Stimulated activated effector memory CD8-positive, alpha-beta T cell treated with anti-CD3 and anti-CD28 coated beads, Interleukin-12 subunit alpha, Interleukin-12 subunit beta, amount 100 ng/mL, for 72 hours (primary cell): ENCODE measurements at regions not wholly inside any gene's neighbourhood (a gene's known extent, or its start where the extent isn't known, plus 50 kb on each side); places are given as distances from the start of the nearest gene placed in this dataset.
A peak's percentile ranks its signal among the peaks of the same experiment; 100 is the strongest.
"Not testable (repeated sequence)": the region's sequence is repeated elsewhere in the genome, so short reads cannot be mapped to it uniquely, and the experiment has no call there.

Experiments
- ATAC-seq: fragments of 150-1000 bp; cut with Tn5 transposase; 2 replicates; pipeline ENCODE4 v1.10.0; 2021
- DNase-seq, 2 donors: peaks; one replicate each; pipeline ENCODE4 v3.0.0; 2021 to 2022; ENCODE audit warnings: low spot score in 2 of 2
- H3K27ac Mint-ChIP-seq: one replicate; pipeline ENCODE4 v1.8.0; 2022; ENCODE audit warnings: mild to moderate bottlenecking, mixed read lengths
- H3K36me3 Mint-ChIP-seq: one replicate; pipeline ENCODE4 v1.8.0; 2022; ENCODE audit warnings: mild to moderate bottlenecking, mixed read lengths
- H3K4me1 Mint-ChIP-seq: one replicate; pipeline ENCODE4 v1.8.0; 2022; ENCODE audit warnings: mixed read lengths
- H3K4me3 Mint-ChIP-seq: one replicate; pipeline ENCODE4 v1.8.0; 2022; ENCODE audit warnings: mild to moderate bottlenecking, mixed read lengths
- H3K9me3 Mint-ChIP-seq: one replicate; pipeline ENCODE4 v1.8.0; 2022; ENCODE audit warnings: mixed read lengths

DNA sequence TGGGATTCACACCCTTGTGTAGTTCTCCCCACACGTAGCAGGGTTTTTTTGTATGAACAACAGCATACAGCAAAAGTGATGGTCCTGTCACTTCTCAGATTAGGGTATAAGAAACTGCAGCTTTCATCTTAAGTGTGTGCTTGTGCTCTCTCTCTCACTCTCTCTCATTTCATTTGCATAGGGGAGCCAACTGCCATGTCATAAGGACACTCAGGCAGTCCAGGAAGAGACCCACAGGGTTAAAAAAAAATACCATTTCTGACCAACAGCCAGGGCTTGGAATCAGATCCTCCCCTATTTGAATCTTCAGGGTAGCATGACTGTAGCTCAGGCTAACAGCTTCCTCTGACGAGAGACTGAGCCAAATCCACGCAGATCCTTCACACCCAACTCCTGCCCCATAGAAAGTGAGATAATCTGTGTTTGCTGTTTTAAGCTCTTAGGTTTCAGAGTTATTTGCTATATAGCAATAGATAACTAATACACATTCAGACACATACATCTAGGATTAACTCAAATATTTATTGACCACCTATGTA is 331.2 kb downstream of the PAPSS1 start:
- Mint-ChIP-seq H3K27ac (no peak overlapping the region), H3K36me3 (no peaks in the 10 kb centered on the region)
- ATAC-seq, result no peak

DNA sequence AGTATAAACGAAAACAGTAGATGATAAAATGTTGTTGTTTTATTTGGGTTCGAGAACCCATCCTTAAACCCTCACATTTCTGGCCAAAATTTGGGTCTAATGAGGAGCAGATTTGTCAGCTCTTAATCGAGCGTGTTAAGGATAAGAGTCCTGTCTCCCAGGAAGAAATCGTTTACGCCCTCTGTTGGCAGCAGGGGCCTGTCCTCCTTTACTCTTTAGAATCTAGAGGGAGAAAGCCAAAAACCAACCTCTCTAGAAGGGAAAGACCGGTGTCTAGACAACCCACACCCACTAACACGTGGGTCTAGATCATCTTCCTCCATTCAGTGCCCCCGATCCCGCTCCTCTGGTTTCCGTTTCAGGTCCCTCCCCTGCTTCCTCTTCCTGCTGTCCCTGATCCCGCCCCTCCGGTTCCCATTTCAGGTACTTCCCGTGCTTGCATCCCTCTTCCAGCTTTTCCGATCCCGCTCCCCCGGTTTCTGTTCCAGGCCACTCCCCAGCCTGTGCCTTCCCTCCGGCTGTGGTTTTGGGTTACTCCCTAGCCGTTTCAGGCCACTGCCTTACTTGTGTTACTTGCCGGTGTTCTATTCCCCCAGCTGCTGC is 339.1 kb downstream of the PAPSS1 start:
- Mint-ChIP-seq H3K36me3 (no peaks in the 10 kb centered on the region), H3K27ac (no peak overlapping the region), H3K4me3 (no peak overlapping the region), H3K9me3 (peaks cover 5% of the 10 kb centered on the region), H3K4me1 (no peaks in the 10 kb centered on the region)
- ATAC-seq, result no peak
- no peak for DNase-seq

More for the DNA sequence above, 331.2 kb downstream of the PAPSS1 start:
- H3K4me1 Mint-ChIP-seq, result no peaks in the 10 kb centered on the region
- H3K4me3 Mint-ChIP-seq, result no peak overlapping the region
- no peak for DNase-seq
- H3K9me3 Mint-ChIP-seq, result no peaks in the 10 kb centered on the region

DNA sequence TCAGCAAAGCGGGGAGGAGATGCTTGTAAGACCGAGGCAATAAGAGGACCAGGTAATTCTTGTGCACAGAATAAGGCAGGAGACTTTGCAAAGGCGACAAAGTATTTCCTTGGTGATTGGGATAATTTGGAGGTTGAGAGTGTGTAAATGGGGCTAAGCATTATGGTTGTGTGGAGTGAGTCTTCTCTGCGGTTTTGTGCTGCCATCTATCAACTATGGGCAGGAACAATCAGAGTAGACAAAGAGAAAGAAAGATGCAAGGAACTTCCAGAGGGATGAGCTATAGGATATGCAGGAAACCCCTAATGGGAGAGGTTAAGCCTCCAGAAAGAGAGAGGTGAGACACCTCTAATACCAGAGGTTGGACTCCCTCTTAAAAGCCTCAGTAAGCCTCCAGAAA is 339.8 kb downstream of the PAPSS1 start:
- ATAC-seq (no peak), DNase-seq (no peak)
- Mint-ChIP-seq H3K36me3 (no peaks in the 10 kb centered on the region), H3K4me1 (no peaks in the 10 kb centered on the region), H3K27ac (no peak overlapping the region), H3K9me3 (peaks cover 5% of the 10 kb centered on the region), H3K4me3 (no peak overlapping the region)

DNA sequence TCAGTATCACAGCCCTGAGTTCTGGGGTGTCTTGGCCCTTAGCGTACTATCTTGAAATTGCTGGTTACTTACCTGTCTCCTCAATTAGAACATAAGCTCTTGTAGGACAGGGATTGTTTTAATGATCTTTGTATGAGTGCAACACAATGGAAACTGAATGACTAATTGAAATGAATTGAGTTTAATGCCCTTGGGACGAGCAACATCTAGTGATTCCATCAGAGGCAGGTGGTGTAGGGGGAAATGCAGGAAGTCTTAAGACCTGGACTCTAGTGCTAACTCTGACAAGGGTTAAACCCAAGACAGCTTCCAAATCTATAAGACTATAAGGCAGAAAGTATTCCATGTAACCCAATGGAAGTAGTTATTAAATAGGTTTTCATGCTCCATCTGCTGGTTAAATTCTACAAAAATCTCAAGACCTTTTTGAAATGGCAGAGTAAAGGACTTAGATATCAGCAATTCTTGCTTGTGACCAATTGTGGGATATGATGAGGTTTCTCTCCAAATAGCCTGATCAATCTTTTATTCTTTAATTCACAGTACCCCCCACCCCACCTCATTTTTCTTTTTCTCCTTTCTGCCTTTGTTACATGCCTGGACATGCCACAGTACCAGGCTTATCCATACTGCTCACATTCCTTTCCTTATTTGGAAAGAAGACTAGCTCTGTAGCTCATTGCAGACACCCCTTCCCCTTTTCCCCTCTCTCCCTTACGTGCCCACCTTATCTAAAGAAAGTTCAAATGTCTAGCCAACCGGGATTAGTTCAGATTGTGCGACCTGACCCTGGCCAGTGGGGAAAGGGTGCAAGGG is 340.8 kb downstream of the PAPSS1 start:
- H3K36me3 Mint-ChIP-seq, result no peaks in the 10 kb centered on the region
- H3K27ac Mint-ChIP-seq, result no peak overlapping the region
- H3K4me1 Mint-ChIP-seq, result no peaks in the 10 kb centered on the region
- DNase-seq (no peak), ATAC-seq (no peak)
- H3K9me3 Mint-ChIP-seq, result peaks cover 5% of the 10 kb centered on the region
- H3K4me3 Mint-ChIP-seq, result no peak overlapping the region

DNA sequence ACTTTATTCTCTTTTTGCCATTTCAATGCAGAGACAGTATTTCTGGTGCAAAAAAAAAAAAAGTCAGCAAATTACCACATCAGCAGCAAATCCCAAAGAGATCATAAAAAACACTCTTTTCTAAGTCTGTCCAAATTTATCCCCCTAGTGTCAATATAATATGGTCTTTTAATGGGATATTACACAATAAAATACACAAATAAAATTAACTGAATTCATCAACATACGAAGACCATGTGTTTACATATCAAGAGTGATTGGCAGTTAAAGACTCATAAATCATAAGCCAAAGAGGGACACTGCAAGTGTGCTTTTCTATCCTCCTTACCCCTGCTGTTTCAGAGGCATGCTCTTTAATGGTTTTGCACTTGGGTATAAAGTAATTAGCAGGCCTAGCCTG is 340.2 kb upstream of the DKK2 start:
- Mint-ChIP-seq H3K9me3 (peaks cover 6% of the 10 kb centered on the region), H3K4me1 (no peaks in the 10 kb centered on the region), H3K36me3 (no peaks in the 10 kb centered on the region), H3K4me3 (no peak overlapping the region), H3K27ac (no peak overlapping the region)
- DNase-seq (no peak), ATAC-seq (no peak)

DNA sequence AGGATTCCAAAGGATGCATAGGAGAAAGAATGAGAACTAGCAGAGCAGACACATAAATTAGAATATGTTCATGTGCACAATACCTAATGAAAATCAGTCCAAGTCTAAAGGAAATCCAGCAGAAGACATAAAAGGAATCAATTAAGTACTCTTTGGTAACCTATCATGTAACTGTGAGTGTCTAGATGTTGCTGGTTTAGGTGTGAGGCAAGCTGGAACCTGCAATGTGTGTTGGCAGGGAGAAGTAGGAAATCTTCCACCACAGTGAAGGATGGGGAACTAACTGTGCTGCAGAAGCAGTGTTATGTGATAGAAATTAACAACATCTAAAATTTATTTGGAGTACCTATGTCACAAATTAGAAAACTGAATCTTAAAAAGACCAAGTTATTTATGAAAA is 330.8 kb upstream of the DKK2 start:
- Mint-ChIP-seq H3K4me3 (no peak overlapping the region), H3K27ac (no peak overlapping the region), H3K36me3 (no peaks in the 10 kb centered on the region), H3K4me1 (no peaks in the 10 kb centered on the region), H3K9me3 (peaks cover 6% of the 10 kb centered on the region)
- DNase-seq (no peak), ATAC-seq (no peak)

DNA sequence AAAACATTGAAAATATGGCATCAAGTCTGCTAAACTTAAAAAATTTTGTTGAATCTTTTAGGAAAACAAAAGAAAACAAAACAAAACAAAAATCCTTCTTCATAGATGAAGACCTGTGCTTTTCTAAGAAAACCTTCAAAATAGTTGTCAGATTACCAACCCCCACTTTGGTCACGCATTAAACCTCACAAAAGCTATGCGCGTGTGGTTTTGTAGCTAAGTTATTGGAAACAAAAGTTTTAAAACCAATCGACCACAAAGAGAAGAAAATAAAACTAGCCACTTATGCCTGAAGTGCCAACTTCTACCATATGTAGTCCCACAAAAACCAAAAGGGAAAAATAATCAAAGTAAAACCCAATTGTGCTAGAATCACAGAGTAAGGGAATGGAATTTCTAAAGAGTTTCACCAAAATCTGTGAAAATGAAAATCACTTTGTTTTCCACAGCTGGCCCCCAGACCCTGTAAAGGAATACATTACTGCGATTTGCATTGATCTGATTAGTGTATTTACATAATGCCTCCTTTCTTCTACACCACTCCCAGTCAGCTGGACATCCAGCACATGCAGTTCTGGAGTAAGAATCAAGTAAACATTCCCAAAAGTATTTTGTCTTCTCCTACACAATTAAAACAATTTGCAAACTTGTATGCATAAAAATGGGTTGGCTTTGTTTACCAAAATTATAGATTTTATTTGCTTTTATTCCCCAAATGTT is 330.1 kb upstream of the DKK2 start:
- peaks cover 6% of the 10 kb centered on the region for H3K9me3 Mint-ChIP-seq
- no peak overlapping the region for H3K4me3 Mint-ChIP-seq
- H3K27ac Mint-ChIP-seq, result no peak overlapping the region

DNA sequence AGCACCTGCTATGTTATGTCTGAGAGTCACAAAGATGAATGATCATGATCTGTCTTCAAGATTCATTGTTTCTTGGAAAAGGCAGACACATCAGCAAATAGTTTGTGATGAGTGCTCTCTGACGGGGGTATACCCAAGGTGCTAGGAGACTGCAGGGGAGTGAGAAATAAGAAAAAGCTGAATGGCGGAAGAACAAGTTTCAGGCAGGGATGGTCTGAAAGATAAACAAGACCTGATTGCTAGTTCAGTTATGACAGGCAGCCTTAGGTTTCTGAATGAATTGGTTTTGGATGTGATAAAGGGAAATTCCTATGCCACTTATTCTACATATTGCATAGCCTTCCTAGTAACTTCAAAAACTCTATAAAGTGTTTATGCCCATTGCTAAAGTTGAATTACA is 327.0 kb upstream of the DKK2 start:
- DNase-seq (no peak), ATAC-seq (peak; percentile 32)
- H3K4me3 Mint-ChIP-seq, result no peak overlapping the region
- no peaks in the 10 kb centered on the region for H3K4me1 Mint-ChIP-seq
- H3K36me3 Mint-ChIP-seq, result no peaks in the 10 kb centered on the region
- peaks cover 6% of the 10 kb centered on the region for H3K9me3 Mint-ChIP-seq
- no peak overlapping the region for H3K27ac Mint-ChIP-seq

More for the DNA sequence above, 330.1 kb upstream of the DKK2 start:
- no peak for DNase-seq
- Mint-ChIP-seq H3K36me3 (no peaks in the 10 kb centered on the region), H3K4me1 (no peaks in the 10 kb centered on the region)
- ATAC-seq, result no peak

DNA sequence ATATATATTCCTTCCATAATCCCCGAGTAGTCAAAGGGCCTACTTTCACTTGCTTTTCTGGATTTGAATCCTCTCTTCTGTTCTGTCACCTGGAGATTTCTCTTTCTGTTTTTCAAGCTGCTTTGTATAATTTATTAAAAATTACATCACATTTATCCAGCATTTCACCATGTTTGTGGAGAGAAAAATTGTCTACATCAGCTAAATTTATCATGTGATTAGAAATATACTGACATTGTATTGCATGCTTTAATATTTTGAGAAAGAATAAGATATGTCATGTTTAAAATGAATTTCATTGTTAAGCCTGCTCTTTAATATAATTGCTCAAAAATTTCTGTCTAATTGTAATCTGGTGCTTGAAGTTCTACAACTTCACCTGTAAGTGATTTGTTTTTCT is 323.1 kb upstream of the DKK2 start:
- ATAC-seq (no peak), DNase-seq (no peak)
- no peaks in the 10 kb centered on the region for H3K36me3 Mint-ChIP-seq
- H3K9me3 Mint-ChIP-seq, result peaks cover 4% of the 10 kb centered on the region
- H3K4me1 Mint-ChIP-seq, result no peaks in the 10 kb centered on the region
- no peak overlapping the region for H3K4me3 Mint-ChIP-seq
- H3K27ac Mint-ChIP-seq, result no peak overlapping the region

DNA sequence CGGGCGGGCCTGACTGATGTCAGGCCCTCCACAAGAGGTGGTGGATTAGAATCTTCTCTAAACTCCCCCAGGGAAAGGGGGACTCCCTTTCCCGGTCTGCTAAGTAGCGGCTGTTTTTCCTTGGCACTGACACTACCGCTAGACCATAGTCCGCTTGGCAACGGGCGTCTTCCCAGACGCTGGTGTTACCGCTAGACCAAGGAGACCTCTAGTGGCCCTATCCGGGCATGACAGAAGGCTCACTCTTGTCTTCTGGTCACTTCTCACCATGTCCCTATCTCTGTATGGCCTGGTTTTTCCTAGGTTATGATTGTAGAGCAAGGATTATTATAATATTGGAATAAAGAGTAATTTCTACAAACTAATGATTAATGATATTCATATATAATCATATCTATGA is 318.2 kb upstream of the DKK2 start:
- ATAC-seq, H3K4me3 Mint-ChIP-seq, DNase-seq, H3K4me1 Mint-ChIP-seq, H3K9me3 Mint-ChIP-seq, H3K36me3 Mint-ChIP-seq, H3K27ac Mint-ChIP-seq: not testable (repeated sequence)

DNA sequence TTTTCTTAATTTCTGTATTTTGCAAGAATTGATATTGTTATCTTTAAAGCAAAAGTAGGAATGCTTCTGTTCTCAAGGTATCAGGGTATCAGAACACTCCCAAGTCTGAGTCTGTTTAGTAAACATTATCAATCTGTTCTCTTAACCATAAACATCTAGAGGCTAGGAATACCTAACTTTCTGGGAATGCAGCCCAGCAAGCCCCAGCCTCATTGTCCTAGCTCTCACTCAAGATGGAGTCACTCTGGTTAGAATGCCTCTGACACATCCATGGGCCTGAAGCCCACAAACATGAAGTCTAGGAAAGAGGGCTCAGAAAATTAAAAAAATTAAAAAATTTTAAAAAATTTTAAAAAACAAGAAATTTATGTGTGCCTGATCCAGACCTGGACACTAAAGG is 315.1 kb upstream of the DKK2 start:
- Mint-ChIP-seq H3K4me1 (no peaks in the 10 kb centered on the region), H3K4me3 (no peak overlapping the region), H3K9me3 (peaks cover 8% of the 10 kb centered on the region), H3K27ac (no peak overlapping the region), H3K36me3 (no peaks in the 10 kb centered on the region)
- no peak for DNase-seq
- ATAC-seq, result no peak

DNA sequence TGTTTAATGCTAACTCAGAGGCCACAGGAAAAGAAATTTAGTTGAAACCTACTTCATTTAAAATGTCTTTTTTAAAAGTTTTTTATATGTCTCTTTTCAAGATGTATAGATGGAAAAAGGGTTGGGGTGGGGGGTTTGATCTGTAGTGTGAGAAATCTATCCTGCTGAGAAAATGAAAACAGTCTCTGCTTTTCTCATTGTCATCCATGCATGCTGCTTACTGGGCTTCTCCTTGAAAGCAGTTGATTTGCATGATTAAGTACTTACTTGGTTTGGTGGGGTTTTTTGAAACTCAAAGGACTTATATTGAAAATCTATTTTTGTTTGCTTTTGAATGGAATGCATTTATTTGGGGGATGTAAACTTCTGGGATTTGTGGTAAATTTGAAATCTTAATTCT is 313.6 kb upstream of the DKK2 start:
- Mint-ChIP-seq H3K4me1 (no peaks in the 10 kb centered on the region), H3K27ac (no peak overlapping the region), H3K36me3 (no peaks in the 10 kb centered on the region), H3K4me3 (no peak overlapping the region), H3K9me3 (peaks cover 3% of the 10 kb centered on the region)
- no peak for DNase-seq
- no peak for ATAC-seq

DNA sequence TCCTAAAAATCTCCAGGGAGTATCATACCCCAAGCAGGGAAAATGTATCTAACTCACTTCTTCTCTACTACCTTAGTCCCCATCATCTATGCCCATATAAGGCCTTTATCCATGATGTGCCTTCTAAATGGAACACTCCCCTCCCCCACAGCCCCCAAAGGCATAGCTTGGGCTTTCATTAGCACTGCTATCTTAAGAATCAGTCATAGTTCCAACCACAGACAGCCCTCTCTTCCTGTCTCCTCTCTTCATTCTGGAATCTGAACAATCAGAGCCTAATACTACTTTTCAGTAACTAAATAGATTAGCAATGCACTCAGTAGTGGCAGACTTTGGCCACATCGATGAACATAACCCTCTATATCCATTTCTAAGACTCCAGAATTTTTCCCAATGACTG is 313.2 kb upstream of the DKK2 start:
- no peak overlapping the region for H3K27ac Mint-ChIP-seq
- DNase-seq (no peak), ATAC-seq (no peak)
- peaks cover 3% of the 10 kb centered on the region for H3K9me3 Mint-ChIP-seq
- no peaks in the 10 kb centered on the region for H3K4me1 Mint-ChIP-seq
- no peak overlapping the region for H3K4me3 Mint-ChIP-seq
- H3K36me3 Mint-ChIP-seq, result no peaks in the 10 kb centered on the region

DNA sequence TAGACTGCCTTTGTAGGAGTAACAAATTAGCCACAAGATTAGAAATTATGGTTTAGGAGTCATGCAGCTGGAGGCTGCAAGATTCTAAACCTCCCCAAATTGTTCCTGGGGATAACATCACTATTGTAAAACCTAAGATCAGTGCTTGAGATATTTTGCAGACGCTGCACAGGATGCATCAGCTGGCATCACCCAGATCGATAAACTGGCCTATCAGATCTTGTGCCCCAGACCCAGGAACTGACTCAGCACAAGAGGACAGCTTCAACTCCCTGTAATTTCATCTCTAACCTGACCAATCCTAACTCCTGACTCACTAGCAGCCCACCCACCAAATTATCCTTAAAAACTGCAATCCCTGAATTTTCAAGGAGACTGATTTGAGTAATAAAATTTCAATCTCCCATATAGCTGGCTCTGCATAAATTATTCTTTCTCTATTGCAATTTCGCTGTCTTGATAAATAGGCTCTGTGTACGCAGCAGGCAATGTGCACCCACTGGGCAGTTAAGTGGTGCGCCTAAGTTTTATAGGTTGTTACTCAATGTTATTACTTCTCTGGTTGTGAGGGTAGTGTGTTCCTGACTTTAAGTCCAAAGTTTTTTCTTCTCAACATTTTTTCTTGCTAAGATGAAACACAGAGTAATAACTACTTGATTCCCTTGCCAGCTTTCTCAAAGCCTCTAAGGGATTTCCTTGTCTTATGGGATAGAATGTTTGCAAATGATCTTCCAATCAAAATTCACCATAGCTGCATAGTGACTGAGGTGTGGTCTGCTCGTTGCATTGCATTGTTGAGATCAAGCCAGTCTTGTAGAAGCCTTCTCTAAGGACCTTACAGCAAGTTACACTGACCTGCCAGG is 312.3 kb upstream of the DKK2 start:
- no peaks in the 10 kb centered on the region for H3K9me3 Mint-ChIP-seq
- DNase-seq (no peak), ATAC-seq (no peak)
- no peaks in the 10 kb centered on the region for H3K4me1 Mint-ChIP-seq
- H3K36me3 Mint-ChIP-seq, result no peaks in the 10 kb centered on the region
- no peak overlapping the region for H3K27ac Mint-ChIP-seq
- no peak overlapping the region for H3K4me3 Mint-ChIP-seq

DNA sequence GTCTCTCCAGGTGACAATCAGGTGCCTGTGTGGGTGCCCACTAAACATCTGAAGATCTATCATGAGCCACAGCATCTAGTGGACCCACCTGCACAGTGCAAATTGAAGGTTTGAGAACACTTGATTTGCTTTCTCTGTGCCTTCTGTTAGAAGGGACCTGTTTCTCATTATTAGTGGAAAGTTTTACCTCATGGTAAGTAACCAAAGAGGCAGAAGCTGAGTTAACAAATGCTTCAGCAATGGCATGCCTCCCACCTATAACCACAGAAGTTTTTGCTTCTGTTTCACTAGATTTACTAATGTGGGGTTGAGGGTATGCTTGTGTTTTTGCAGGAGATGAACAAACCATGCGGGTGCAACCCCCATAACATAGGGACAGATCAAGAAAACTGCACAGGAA is 297.4 kb upstream of the DKK2 start:
- Mint-ChIP-seq H3K27ac (no peak overlapping the region), H3K4me3 (no peak overlapping the region), H3K9me3 (peaks cover 5% of the 10 kb centered on the region), H3K4me1 (no peaks in the 10 kb centered on the region), H3K36me3 (no peaks in the 10 kb centered on the region)
- no peak for DNase-seq
- ATAC-seq, result no peak
